Activated naive CD4-positive, alpha-beta T cell treated with anti-CD3 and anti-CD28 coated beads for 36 hours (primary cell): ENCODE measurements at regions not wholly inside any gene's neighbourhood (a gene's known extent, or its start where the extent isn't known, plus 50 kb on each side); places are given as distances from the start of the nearest gene placed in this dataset.
"Not testable (repeated sequence)": the region's sequence is repeated elsewhere in the genome, so short reads cannot be mapped to it uniquely, and the experiment has no call there.

ENCODE experiments used
- CTCF ChIA-PET: fragments of 350-600 bp; sonication (Branson Sonifier 250); formaldehyde crosslinking; loops from one replicate; lab custom pipeline; 2021; ENCODE audit warnings: antibody characterized with exemption; lab: Charles Lee
- DNase-seq: peaks from one replicate; pipeline ENCODE4 v3.0.0-alpha.2; 2020
- H3K27ac Mint-ChIP-seq: one replicate; pipeline ENCODE4 v1.8.0; 2021; ENCODE audit warnings: mild to moderate bottlenecking, mixed read lengths
- H3K27me3 Mint-ChIP-seq: one replicate; pipeline ENCODE4 v1.8.0; 2021; ENCODE audit warnings: low read depth, mixed read lengths
- H3K36me3 Mint-ChIP-seq: one replicate; pipeline ENCODE4 v1.8.0; 2021; ENCODE audit warnings: low read depth, mixed read lengths
- H3K4me1 Mint-ChIP-seq: one replicate; pipeline ENCODE4 v1.8.0; 2021; ENCODE audit warnings: low read depth, mixed read lengths
- H3K4me3 Mint-ChIP-seq: one replicate; pipeline ENCODE4 v1.8.0; 2021; ENCODE audit warnings: mild to moderate bottlenecking, moderate library complexity, mixed read lengths
- H3K9me3 Mint-ChIP-seq: one replicate; pipeline ENCODE4 v1.8.0; 2021; ENCODE audit warnings: mixed read lengths
- intact Hi-C: fragments of 100-400 bp; cut with micrococcal nuclease; formaldehyde crosslinking; loops from one replicate; pipeline ENCODE4 v1.15.1; 2023

- Mint-ChIP-seq H3K27me3 (peaks cover 3% of the 10 kb centered on the region), H3K4me3 (no peak overlapping the region), H3K36me3 (no peaks in the 10 kb centered on the region), H3K9me3 (no peaks in the 10 kb centered on the region), H3K4me1 (no peaks in the 10 kb centered on the region), H3K27ac (no peak overlapping the region)
- DNase-seq, result no peak
- intact Hi-C loops, result no loop called here
- CTCF ChIA-PET, result no interaction called here
Measured at GRCh38 chr5:116880150-116880549, 305.5 kb upstream of the SEMA6A start.

DNA sequence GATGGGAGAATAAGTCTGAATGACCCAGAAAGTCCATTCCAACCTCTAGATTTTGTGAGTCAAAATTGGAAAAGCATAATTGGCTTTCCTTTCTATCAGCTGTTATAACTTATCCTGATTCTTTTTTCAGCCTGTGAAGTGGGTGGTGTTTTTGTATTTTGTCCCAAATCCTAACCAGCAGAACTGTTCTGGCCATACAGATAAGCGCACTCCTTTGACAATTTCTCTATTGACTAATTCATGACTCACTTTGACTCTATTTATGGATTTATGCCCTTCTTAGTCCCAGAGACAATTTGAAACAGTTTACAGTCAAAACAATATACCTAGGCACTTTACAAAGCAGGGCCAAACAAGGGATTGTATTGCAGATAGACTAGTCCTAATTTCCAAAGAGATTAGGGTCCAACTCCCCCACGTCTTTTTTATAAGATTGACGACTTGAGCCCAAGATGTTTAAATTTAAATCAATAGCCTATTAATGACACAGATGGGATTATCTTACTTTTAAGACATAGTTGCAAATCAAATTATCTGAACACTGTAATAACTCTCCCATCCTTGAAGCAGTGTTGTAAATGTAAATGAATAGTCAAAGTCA, 301.7 kb upstream of the SEMA6A start:
- no peaks in the 10 kb centered on the region for H3K9me3 Mint-ChIP-seq
- H3K36me3 Mint-ChIP-seq, result no peaks in the 10 kb centered on the region
- DNase-seq, result no peak
- intact Hi-C loops, result no loop called here
- H3K27me3 Mint-ChIP-seq, result peaks cover 3% of the 10 kb centered on the region
- no peak overlapping the region for H3K4me3 Mint-ChIP-seq
- CTCF ChIA-PET, result no interaction called here
- no peak overlapping the region for H3K27ac Mint-ChIP-seq
- H3K4me1 Mint-ChIP-seq, result no peaks in the 10 kb centered on the region

DNA sequence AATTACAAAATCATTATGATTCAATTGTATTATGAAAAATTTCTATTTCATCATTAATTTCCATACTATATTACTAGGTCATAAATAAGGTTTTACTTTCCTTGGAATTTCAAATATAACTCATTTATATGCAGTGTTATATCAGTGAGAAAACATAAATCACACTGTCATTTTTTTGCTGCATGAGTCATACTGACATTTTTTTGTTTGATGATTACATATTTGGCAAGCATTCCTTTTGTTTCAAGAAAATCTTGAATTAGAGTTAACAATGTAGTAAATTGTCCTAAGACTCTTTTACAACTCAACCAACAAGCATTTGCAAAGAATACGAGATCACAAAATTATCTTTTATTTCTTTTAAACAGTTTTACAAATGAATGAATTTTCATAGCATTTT, 298.4 kb upstream of the SEMA6A start:
- Mint-ChIP-seq H3K4me3 (no peak overlapping the region), H3K27me3 (peaks cover 3% of the 10 kb centered on the region), H3K36me3 (no peaks in the 10 kb centered on the region), H3K9me3 (peaks cover 2% of the 10 kb centered on the region), H3K4me1 (no peaks in the 10 kb centered on the region), H3K27ac (no peak overlapping the region)
- intact Hi-C loops, result no loop called here
- DNase-seq, result no peak
- CTCF ChIA-PET, result no interaction called here

- Mint-ChIP-seq H3K4me1 (no peaks in the 10 kb centered on the region), H3K36me3 (no peaks in the 10 kb centered on the region), H3K27ac (no peak overlapping the region), H3K9me3 (peaks cover 2% of the 10 kb centered on the region), H3K27me3 (peaks cover 3% of the 10 kb centered on the region), H3K4me3 (no peak overlapping the region)
- intact Hi-C loops, result no loop called here
- CTCF ChIA-PET, result no interaction called here
- DNase-seq, result no peak
Measured at GRCh38 chr5:116872486-116872885, 297.9 kb upstream of the SEMA6A start.

- H3K36me3 Mint-ChIP-seq, H3K4me3 Mint-ChIP-seq, CTCF ChIA-PET, H3K27ac Mint-ChIP-seq, H3K4me1 Mint-ChIP-seq, H3K27me3 Mint-ChIP-seq, H3K9me3 Mint-ChIP-seq, DNase-seq, intact Hi-C loops: not testable (repeated sequence)
Measured at GRCh38 chr5:116867825-116868224, 293.2 kb upstream of the SEMA6A start.

DNA sequence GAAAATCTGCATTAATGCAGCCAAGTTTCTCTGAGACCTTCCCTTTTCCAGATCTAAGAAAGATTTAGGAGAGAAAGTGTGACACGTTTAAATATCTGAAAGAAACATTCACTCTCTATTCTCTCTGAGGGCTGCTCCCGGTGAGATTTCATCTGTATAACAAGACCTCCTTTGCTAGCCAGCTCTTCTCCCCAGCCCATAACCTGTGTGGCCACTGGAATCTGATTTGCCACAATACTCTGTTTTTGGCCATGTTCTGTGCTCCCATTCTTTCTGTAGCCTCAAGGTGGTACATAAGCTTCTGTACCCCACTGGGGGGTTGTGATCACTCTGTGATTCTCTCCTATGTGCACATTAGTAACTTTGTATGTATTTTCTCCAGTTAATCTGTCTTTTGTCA, 291.0 kb upstream of the SEMA6A start:
- Mint-ChIP-seq H3K4me1 (no peaks in the 10 kb centered on the region), H3K9me3 (peaks cover 4% of the 10 kb centered on the region), H3K36me3 (no peaks in the 10 kb centered on the region), H3K27ac (no peak overlapping the region), H3K27me3 (peaks cover 2% of the 10 kb centered on the region), H3K4me3 (no peak overlapping the region)
- intact Hi-C loops, result no loop called here
- DNase-seq, result no peak
- CTCF ChIA-PET, result no interaction called here

DNA sequence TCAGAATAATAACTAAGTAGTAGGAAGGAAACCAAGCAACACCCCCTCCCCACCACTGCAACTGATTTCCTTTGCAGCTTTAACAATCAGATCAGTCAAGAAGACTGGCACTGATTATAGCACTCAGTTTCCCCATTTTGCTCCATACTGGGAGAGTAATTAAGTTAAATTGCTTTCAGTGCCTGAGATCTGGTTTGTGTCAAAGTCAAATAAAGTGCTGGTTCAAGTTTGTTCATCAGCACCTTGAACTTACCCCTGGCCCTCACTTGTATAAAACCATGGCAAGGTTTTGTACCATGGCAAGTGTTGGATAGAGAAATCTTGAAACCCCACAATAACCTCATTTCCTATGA, 290.2 kb upstream of the SEMA6A start:
- Mint-ChIP-seq H3K27me3 (peaks cover 2% of the 10 kb centered on the region), H3K4me1 (no peaks in the 10 kb centered on the region), H3K4me3 (no peak overlapping the region), H3K27ac (no peak overlapping the region), H3K36me3 (no peaks in the 10 kb centered on the region), H3K9me3 (peaks cover 4% of the 10 kb centered on the region)
- intact Hi-C loops, result no loop called here
- CTCF ChIA-PET, result no interaction called here
- no peak for DNase-seq

DNA sequence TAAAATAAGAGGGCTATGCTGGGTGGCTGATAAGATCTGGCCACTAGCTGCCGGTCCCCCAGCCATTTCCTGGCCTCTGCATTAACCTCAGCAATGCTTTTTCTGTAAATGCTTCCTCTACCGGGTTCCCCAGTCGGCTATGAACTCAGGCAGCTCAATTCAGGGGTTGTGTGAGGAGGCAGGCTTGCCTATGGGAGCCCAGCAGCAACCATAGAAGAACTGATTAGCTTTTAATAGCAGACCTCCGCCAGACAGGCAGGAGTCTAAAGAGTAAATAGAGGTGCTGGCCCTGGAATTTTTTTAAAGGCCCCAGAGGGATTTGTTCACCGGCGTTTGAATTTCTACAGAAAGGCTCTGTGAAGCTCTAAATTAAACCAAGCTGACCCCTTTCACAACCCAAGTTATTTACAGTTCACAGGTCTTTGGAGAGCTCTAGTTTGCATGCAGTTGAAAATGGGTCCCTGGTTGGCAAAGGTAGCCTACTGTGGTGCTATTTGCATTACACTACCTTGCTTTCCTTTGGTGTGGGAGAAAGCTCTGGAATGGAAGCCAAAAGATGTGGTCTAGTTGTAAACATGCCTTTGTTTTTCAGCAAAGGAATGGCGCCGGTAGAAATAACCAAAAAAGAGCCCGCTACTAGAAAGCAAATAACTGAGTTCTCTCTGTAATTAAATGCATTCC, 289.7 kb upstream of the SEMA6A start:
- Mint-ChIP-seq H3K9me3 (peaks cover 4% of the 10 kb centered on the region), H3K36me3 (no peaks in the 10 kb centered on the region), H3K4me3 (no peak overlapping the region), H3K27me3 (peaks cover 2% of the 10 kb centered on the region), H3K4me1 (no peaks in the 10 kb centered on the region), H3K27ac (no peak overlapping the region)
- CTCF ChIA-PET, result no interaction called here
- DNase-seq, result no peak
- intact Hi-C loops, result no loop called here

DNA sequence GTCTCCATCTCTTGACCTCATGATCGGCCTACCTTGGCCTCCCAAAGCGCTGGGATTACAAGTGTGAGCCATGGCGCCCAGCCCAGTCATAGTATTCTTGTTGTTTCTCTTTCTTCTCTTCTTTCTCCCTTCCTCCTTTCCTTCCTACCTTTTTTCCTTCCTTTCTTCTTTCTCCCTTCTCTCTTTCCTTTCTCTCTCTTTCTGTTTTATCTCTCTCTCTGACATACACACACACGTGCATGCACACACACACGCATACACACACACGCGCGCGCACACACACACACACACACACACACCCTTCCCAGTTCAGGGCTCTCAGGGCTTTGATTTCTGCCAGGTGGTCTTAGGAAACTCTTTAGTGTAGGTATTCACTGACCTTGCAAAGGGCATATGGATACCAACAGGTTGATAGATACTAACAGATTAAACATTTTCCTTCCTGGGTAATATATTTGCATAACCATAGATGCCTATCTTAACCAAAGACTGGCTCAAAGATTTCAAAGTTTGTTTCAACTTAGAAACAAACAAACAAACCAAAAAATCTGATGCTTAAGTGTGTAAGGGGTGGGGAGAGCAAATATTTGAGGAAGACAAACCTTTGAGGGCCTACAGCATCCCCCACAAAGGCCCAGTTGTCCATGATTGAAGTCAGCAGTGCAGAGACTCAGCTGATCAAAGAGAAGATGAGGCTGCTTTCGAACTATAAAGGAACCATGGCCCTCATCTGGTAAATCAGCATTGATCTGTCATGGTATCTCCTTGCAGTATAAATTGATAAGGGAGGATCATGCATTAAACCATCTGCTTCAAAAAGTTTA, 288.2 kb upstream of the SEMA6A start:
- no peaks in the 10 kb centered on the region for H3K36me3 Mint-ChIP-seq

GRCh38 chr5:116861666-116862065, 287.0 kb upstream of the SEMA6A start:
- H3K36me3 Mint-ChIP-seq, result no peaks in the 10 kb centered on the region
- CTCF ChIA-PET, result no interaction called here
- H3K4me3 Mint-ChIP-seq, result no peak overlapping the region
- no peak overlapping the region for H3K27ac Mint-ChIP-seq
- DNase-seq, result no peak
- intact Hi-C loops, result no loop called here
- H3K4me1 Mint-ChIP-seq, result no peaks in the 10 kb centered on the region
- H3K9me3 Mint-ChIP-seq, result no peaks in the 10 kb centered on the region
- peaks cover 2% of the 10 kb centered on the region for H3K27me3 Mint-ChIP-seq

More for the DNA sequence above, 288.2 kb upstream of the SEMA6A start:
- Mint-ChIP-seq H3K27ac (no peak overlapping the region), H3K9me3 (peaks cover 1% of the 10 kb centered on the region), H3K27me3 (peaks cover 2% of the 10 kb centered on the region), H3K4me3 (no peak overlapping the region), H3K4me1 (no peaks in the 10 kb centered on the region)
- CTCF ChIA-PET, result no interaction called here
- intact Hi-C loops, result no loop called here
- DNase-seq, result no peak

DNA sequence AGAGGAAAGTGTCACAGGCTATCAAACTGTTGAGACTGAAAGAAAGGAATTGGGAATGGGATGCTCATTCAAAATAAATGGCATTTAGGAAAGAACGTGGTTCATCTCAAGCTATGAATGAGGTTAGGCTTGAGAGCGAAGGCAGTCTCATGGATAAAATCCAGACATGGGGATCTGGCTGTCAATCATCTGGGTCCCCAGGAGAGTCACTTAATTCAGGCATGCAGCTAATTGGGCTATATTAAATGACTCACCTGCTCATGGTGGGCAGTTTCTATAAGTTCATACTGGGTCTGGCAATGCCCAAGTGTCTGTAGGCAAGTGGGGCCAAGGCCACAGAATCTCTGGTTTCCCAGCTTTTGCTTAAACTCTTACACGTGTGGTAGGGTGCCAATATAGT, 286.5 kb upstream of the SEMA6A start:
- DNase-seq, result no peak
- H3K9me3 Mint-ChIP-seq, result no peaks in the 10 kb centered on the region
- no peaks in the 10 kb centered on the region for H3K36me3 Mint-ChIP-seq
- H3K27me3 Mint-ChIP-seq, result peaks cover 2% of the 10 kb centered on the region
- CTCF ChIA-PET, result no interaction called here
- no peak overlapping the region for H3K27ac Mint-ChIP-seq
- intact Hi-C loops, result no loop called here
- no peaks in the 10 kb centered on the region for H3K4me1 Mint-ChIP-seq
- H3K4me3 Mint-ChIP-seq, result no peak overlapping the region

- CTCF ChIA-PET, result no interaction called here
- H3K9me3 Mint-ChIP-seq, result no peaks in the 10 kb centered on the region
- no peaks in the 10 kb centered on the region for H3K36me3 Mint-ChIP-seq
- no peak overlapping the region for H3K4me3 Mint-ChIP-seq
- H3K4me1 Mint-ChIP-seq, result no peaks in the 10 kb centered on the region
- H3K27me3 Mint-ChIP-seq, result peaks cover 2% of the 10 kb centered on the region
- intact Hi-C loops, result no loop called here
- no peak for DNase-seq
- no peak overlapping the region for H3K27ac Mint-ChIP-seq
Measured at GRCh38 chr5:116859666-116860320, 285.2 kb upstream of the SEMA6A start.
